H1 (cell line): ENCODE measurements at regions not wholly inside any gene's neighbourhood (a gene's known extent, or its start where the extent isn't known, plus 50 kb on each side); places are given as distances from the start of the nearest gene placed in this dataset.

Source experiments
- MAFK ChIP-seq: IDR thresholded peaks from 2 replicates; pipeline ENCODE4 v1.6.1; 2012; ENCODE audit warnings: low read depth, mild to moderate bottlenecking, improper control_type of control experiment, low read length
- SRF ChIP-seq: IDR thresholded peaks from 2 replicates; pipeline ENCODE4 v1.6.1; 2011; ENCODE audit warnings: mild to moderate bottlenecking, low read depth, low read length, moderate library complexity

DNA sequence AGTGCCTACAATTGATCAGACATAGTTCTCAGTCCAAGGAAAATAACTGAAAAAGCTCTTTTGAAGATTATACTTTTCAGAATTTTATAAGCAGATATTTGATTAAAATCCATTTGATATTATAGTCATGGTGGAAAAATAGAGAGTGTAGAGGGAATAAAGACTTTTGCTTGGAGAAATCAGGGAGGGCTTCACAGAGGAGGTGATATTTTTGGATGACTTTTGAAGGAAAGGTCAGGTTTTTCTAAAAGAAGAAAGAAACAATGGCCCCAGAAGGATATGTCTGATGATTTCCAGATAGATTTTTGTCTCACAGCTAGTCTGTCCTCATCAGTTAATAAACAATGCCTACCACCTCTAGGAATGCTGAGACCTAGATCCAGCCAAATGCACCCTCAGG, 806.3 kb upstream of the CELF2 start:
- TF ChIP-seq SRF, result no peak
- no peak for TF ChIP-seq MAFK
